ENCODE measurements at regions not wholly inside any gene's neighbourhood (a gene's known extent, or its start where the extent isn't known, plus 50 kb on each side); places are given as distances from the start of the nearest gene placed in this dataset.

GRCh38 chr1:168875831-168876230 lies 146.8 kb upstream of the DPT start:
- no peak for DNase-seq

DNA sequence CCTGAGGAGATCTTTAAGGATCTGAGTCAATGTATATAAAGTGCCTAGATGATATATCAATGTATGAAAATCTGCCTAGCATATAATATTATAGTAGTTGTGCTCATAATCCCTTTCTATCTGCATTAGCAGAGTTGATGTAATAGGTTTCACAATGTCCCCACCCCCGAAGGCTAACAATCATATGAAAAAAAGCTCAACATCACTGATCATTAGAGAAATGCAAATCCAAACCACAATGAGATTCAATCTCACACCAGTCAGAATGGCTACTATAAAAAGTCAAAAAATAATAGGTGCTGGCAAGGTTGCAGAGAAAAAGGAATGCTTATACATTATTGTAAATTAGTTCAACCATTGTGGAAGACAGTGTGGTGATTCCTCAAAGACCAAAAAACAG lies 147.8 kb upstream of the DPT start:
- DNase-seq = no peak

DNA sequence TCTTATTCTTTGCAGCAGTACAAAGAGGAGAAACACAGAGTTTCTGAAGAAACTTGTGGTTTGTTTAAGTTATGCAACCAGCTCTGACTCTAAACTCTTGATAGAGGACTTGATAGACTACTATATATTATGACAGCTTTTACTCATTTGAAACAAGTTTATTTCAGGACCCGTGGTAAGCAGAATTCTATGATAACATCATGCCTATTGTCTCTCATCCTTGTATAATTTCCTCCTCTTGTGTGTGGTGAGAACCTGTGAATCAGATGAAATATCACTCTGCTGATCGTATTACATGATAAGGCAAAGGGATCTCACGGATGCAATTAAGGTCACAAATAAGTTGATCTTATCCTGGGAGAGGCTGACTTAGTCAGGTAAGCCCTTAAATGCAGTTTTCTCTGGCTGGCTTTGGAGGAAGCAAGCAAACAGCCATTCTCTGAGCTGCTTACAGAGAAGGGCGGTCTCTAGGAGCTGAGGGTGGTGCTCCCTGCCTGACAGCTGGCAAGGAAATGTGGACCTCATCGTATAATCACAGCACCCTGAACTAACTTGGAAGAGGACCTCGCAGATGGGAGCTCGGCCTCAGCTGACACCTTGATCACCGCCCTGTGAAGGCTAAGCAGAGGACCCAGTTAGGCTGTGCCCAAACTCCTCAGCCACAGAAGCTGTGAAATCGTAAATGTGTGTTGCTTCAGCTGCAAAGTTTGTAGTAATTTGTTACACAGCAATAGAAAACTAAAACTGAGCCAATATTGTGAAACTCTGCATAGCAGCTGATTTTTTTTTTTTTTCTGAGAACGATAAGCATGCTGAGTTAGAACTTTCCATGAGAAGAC lies 151.1 kb upstream of the DPT start:
- DNase-seq = no peak

DNA sequence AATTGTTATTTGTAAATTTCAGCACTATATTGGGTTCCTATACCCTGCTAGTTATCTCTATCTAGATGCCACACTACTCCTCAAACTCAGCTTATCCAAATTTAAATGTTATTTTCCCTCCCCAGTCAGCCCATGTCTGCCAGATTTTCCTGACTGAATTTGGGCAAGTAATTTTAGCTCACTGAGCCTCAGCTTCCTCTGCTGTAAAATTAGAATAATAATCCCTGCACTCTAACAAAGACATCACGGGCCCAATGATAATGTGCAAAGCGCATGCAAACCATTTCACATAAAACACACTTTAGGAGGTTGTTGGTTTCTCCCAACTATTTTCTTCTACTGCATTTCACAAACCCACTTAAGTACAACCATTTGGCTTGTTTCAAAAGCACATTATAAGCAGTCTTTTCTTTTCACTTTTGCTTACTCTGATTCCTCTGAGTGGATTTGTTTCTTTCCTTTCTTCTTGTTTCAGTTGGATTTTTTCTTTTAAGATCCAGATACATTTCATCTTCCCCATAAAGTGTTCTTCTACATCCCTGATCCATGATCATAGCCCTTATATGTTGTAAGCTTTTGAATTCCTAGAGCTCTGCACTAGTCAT lies 152.8 kb upstream of the DPT start:
- no peak for DNase-seq

DNA sequence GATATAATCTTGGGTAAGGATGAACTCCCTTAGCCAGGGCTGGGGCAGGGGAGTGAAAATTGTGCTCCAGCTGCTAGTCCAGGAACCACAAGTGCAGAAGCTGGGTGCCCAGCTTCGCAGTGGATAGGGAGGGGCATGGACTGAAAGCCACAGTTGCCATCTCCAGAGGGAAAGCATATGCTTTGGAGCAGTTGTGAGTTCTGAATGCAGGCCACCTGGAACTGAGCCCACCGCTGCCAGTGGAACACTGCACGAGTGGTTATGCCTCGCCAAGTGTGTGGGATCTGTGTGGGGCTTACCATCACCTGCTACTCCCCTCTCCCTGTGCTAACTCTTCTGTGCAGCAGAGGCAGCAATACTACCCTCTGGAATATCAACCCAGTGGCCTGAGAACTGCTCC lies 158.4 kb upstream of the DPT start:
- DNase-seq = no peak

GRCh38 chr1:168888418-168888817 lies 159.4 kb upstream of the DPT start:
- DNase-seq = no peak

GRCh38 chr1:168892931-168893330 lies 163.9 kb upstream of the DPT start:
- DNase-seq = no peak

GRCh38 chr1:168893359-168893801 lies 164.4 kb upstream of the DPT start:
- no peak for DNase-seq

DNA sequence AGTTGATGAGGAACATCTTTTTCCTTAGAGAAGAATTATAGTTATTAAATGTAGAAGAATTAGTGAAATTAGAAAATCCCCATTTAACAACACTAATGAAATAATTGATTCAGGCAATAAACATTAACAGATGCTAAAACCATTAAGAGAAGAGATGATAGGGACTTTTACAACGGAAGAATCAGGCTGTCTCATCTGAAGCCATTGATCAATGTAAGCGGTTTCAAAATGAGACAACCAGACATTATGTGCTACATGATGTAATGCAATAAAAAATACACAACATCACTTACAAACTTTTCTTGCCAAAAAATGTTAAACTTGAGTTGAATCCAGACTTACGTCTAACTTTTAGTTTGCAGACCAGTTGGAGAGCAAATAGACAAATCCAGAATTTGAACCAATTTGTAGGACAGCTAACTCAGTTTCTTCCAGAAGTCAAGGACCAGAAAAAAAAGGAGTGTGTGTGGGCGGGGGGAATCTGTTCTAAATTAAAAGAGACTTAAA lies 165.4 kb upstream of the DPT start:
- no peak for DNase-seq

DNA sequence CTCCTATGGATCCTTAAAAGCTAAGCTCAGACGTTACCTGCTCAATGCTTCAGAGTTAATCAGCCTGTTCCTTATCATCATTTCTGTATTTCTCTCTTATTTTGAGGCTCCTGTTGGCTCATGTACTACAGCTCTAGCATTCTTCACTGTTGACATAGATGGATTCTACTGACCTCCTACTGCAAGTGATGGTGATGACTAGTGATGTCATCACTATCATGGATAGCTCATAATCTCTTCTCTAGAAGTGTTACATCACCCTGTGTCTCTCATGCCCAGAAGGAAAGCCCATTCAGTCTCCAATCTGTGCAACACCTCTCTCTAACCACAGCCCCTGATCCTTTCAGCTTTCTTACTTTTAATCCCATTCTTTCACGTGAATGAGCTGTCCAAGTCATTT lies 168.2 kb upstream of the DPT start:
- no peak for DNase-seq

- DNase-seq = no peak
These were observed 174.3 kb upstream of the DPT start for GRCh38 chr1:168903237-168903830.

GRCh38 chr1:168905633-168906032 lies 176.6 kb upstream of the DPT start:
- no peak for DNase-seq

DNA sequence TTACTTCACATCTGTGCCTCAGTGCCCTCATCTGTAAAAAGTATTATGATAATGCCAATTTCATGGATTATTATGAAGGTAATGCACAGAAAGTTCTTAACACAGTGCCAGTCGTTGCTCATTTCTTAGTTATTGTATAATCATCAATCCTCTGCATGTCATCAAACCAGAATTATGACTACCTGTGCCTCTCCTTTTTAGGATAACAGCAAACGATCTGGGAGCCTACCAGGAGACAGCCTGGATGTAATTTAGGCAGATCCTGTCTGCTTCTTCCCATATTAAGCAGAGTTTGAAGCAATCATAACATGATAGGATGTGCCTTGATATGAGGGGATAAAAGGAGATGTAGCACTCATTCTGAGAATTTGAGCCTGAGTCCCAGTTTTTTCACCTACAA lies 177.4 kb upstream of the DPT start:
- DNase-seq = no peak

GRCh38 chr1:168907053-168907452 lies 178.0 kb upstream of the DPT start:
- no peak for DNase-seq

GRCh38 chr1:168907786-168908348 lies 178.9 kb upstream of the DPT start:
- no peak for DNase-seq

GRCh38 chr1:168910403-168910802 lies 181.4 kb upstream of the DPT start:
- DNase-seq = no peak

GRCh38 chr1:168911370-168911769 lies 182.4 kb upstream of the DPT start:
- DNase-seq = no peak

GRCh38 chr1:168913711-168914463 lies 184.9 kb upstream of the DPT start:
- peak; percentile 6 for DNase-seq

DNA sequence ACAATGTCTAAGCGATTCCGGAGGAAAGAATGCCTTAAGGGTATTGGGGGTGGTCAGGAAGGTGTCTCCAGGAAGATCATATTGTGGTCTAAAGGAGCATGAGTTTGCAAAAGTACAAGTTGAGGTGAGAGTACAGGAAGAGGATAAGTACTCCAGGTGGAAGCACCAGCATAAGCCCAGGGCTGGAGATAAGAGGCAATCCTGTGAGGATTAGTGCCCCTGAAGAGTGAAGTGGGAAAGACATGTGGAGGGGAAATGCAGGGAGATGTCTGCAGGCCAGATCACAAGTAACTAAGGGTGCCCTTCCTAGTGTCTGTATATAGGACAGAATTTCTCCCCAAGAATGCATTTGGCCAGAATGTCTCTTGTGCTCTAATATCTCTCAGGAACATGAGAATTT lies 188.3 kb upstream of the DPT start:
- DNase-seq = no peak

- DNase-seq = no peak
These were observed 188.7 kb upstream of the ATP1B1 start for GRCh38 chr1:168917796-168918195.

DNA sequence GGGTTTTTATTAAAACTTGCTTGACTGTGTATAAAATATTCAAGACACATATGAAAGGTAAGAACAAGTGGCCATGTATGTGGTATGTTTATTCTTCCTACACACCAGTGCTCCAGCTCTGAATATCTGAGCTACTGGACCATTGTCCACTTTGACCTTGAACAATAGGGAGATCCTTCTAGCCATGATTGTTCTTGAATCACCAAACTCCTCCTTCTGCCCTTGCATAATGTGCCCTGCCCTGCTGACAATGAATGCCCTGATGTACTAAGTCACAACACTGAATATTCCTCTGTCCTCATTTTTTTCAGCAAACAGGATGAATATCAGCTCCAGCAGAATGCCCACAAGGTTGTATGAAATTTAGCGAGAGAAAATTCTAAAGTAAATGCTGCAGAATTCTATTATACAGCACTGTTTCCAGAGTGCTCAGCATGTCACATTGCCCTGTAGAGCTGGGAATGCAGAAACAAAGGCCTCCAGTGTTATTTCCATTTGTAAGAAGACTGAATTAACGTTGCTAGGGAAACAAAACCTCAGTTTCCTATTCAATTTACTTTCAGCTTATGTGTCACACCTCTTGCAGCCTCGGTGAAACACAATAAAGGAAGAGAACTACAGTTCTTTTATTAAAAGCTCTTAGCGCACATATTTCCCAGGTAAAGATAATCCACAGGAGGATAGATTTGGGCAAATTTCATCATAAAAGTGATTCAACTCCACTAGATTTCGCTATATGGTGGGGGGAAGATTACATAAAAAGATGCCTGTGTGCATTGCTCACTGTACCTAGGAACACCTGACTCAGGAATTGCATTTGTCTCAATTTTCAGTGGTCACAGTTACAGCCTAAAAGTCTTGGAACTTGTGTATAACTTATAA lies 187.4 kb upstream of the ATP1B1 start:
- DNase-seq = peak; percentile 19
